HUES64 (cell line): ENCODE measurements at regions not wholly inside any gene's neighbourhood (a gene's known extent, or its start where the extent isn't known, plus 50 kb on each side); places are given as distances from the start of the nearest gene placed in this dataset.

ENCODE experiments used
- H3K27ac ChIP-seq: 2 replicates; pipeline ENCODE4 v1.7.0; 2013; ENCODE audit warnings: low read depth, low read length, inconsistent platforms
- H3K27me3 ChIP-seq: 2 replicates; pipeline ENCODE4 v1.6.1; 2013; ENCODE audit warnings: mild to moderate bottlenecking, low read length; ENCODE audit not compliant: insufficient read depth
- H3K36me3 ChIP-seq: 2 replicates; pipeline ENCODE4 v1.6.1; 2013; ENCODE audit warnings: mild to moderate bottlenecking, low read length; ENCODE audit not compliant: insufficient read depth
- H3K4me1 ChIP-seq: 2 replicates; pipeline ENCODE4 v1.6.1; 2013; ENCODE audit warnings: mild to moderate bottlenecking, low read length, moderate library complexity; ENCODE audit not compliant: insufficient read depth
- H3K4me3 ChIP-seq: 2 replicates; pipeline ENCODE4 v1.5.1; 2013; ENCODE audit warnings: mild to moderate bottlenecking, low read length, moderate library complexity
- H3K9ac ChIP-seq: 2 replicates; pipeline ENCODE4 v1.6.1; 2013; ENCODE audit warnings: mild to moderate bottlenecking, low read depth, low read length
- H3K9me3 ChIP-seq: 2 replicates; pipeline ENCODE4 v1.6.1; 2013; ENCODE audit warnings: low read depth, low read length; ENCODE audit not compliant: insufficient read depth
- WGBS: fragments of 150-250, 120-280 bp; methylation state at CpG from one replicate; pipeline ENCODE4 v1.1.7; 2013; ENCODE audit warnings: missing lambda C conversion rate; 5-methylcytosine and 5-hydroxymethylcytosine counted together

DNA sequence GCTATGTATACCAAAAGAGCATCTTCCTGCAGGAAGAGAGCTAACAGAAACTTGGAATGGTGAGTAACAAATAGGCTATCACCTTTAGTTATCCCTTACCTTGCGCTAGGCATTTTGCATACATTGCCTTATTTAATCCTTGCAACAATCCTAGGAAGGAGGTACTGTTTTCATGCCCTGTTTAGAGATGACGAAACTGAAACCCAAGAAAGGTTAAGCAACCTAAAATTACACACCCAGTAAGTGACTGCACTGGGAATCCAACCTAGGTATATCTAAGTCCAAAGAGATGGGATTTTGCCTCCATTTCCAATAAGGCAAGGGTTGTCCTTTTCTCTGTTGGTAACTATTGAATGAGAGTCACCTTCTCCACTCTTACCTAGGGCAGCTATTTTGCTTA lies 144.5 kb downstream of the TM2D1 start:
- H3K9me3 ChIP-seq, result 0 out of 2 replicates have a peak, but pooled peaks cover 3% of the 10 kb centered on the region
- H3K4me3 ChIP-seq, result no peak overlapping the region
- H3K27me3 ChIP-seq, result no peaks in the 10 kb centered on the region
- no peaks in the 10 kb centered on the region for H3K36me3 ChIP-seq
- H3K9ac ChIP-seq, result no peak overlapping the region
- 91% methylated on average over 2 of the region's 2 CpGs for WGBS
- no peak overlapping the region for H3K27ac ChIP-seq
- H3K4me1 ChIP-seq, result peaks cover 3% of the 10 kb centered on the region; the same call in 1 of the 2 replicates

DNA sequence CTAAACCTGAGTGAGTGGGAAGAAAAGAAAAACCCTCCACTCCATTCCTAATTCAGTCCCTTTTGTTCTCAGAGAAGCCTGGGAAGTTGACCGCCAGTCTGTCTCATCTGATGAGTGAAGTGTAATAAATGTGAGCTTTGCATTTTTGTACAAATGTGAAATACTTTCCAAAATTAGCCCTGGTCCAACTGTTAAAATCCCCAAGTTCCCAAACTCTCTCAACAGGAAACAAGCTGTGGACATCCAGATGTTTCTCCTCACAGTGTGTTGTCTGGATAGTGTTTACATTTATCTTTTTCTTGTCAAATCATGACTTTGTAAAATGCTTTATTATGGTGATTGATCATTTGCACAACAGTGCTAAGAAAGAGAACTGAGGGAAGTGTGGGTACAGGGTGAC lies 145.1 kb downstream of the TM2D1 start:
- H3K36me3 ChIP-seq, result no peaks in the 10 kb centered on the region
- no peaks in the 10 kb centered on the region for H3K4me1 ChIP-seq
- H3K27me3 ChIP-seq, result no peaks in the 10 kb centered on the region
- 0 out of 2 replicates have a peak, but pooled peaks cover 3% of the 10 kb centered on the region for H3K9me3 ChIP-seq
- no peak overlapping the region for H3K27ac ChIP-seq
- H3K9ac ChIP-seq, result no peak overlapping the region
- H3K4me3 ChIP-seq, result no peak overlapping the region
- no CpG with 5 or more reads among the region's 1 CpG for WGBS

DNA sequence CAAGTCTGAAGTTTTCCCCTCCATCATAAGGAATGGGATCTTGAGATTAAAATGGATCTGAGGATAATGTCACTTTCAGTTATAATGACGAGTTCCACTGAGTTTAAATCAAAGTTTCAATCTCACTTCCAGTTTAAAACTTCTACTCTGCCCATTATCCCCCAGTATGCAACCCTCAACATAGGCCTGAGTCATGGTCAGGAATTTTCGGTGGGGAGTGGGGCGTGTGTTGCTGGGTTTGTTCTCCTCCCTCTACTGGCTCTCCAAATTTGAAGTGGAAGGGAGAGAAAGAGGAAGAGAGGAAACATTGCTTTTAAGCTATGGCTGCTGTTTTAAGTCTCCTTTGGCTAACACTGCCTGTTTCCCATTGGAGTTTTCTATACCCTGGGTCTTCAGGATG lies 152.9 kb downstream of the TM2D1 start:
- Histone ChIP-seq H3K4me1 (no peaks in the 10 kb centered on the region), H3K9ac (no peak overlapping the region), H3K27ac (no peak overlapping the region), H3K36me3 (no peaks in the 10 kb centered on the region), H3K9me3 (peaks cover 3% of the 10 kb centered on the region), H3K27me3 (no peaks in the 10 kb centered on the region), H3K4me3 (no peak overlapping the region)
- no CpG with 5 or more reads among the region's 3 CpGs for WGBS

DNA sequence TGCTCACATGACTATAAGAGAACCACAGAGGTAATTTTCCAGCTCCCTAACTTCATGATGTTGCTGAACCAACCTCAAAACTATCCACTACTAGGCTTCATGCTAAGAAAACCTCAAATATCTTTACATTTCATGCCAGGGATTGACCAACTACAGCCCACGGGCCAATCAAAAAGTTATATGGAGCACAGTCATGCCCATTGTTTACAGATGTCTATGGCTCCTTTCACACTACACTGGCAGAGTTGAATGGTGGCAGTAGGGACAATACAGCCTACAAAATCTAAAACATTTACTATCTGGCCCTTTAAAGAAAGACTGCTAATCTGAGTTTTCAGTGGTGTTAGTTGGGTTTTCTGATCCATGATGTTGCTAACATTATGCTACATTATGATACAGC lies 154.8 kb downstream of the TM2D1 start:
- H3K36me3 ChIP-seq, result no peaks in the 10 kb centered on the region
- no peak overlapping the region for H3K9ac ChIP-seq
- peaks cover 21% of the 10 kb centered on the region for H3K9me3 ChIP-seq
- no peaks in the 10 kb centered on the region for H3K4me1 ChIP-seq
- H3K27ac ChIP-seq, result no peak overlapping the region
- WGBS, result 91% methylated on average over 1 of the region's 1 CpG
- H3K4me3 ChIP-seq, result no peak overlapping the region
- H3K27me3 ChIP-seq, result no peaks in the 10 kb centered on the region

DNA sequence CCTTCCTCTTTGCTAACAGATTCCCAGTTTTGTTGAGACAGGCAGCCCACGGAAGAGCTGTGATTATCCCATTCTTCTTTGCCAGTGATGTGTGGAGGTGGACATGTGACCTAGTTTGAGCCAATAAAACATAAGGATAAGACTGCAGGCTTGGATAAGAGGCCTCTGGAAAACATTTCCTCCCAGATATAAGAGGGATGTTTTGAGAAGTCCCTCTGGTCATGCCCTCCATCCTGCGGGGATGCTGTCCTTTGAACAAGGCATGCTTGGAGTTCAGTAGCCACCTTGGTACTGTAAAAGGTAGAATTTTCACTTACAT lies 155.7 kb downstream of the TM2D1 start:
- WGBS, result 70% methylated on average over 2 of the region's 2 CpGs
- Histone ChIP-seq H3K9me3 (peaks cover 24% of the 10 kb centered on the region), H3K4me3 (no peak overlapping the region), H3K4me1 (no peaks in the 10 kb centered on the region), H3K27me3 (no peaks in the 10 kb centered on the region), H3K27ac (no peak overlapping the region), H3K9ac (no peak overlapping the region), H3K36me3 (no peaks in the 10 kb centered on the region)

DNA sequence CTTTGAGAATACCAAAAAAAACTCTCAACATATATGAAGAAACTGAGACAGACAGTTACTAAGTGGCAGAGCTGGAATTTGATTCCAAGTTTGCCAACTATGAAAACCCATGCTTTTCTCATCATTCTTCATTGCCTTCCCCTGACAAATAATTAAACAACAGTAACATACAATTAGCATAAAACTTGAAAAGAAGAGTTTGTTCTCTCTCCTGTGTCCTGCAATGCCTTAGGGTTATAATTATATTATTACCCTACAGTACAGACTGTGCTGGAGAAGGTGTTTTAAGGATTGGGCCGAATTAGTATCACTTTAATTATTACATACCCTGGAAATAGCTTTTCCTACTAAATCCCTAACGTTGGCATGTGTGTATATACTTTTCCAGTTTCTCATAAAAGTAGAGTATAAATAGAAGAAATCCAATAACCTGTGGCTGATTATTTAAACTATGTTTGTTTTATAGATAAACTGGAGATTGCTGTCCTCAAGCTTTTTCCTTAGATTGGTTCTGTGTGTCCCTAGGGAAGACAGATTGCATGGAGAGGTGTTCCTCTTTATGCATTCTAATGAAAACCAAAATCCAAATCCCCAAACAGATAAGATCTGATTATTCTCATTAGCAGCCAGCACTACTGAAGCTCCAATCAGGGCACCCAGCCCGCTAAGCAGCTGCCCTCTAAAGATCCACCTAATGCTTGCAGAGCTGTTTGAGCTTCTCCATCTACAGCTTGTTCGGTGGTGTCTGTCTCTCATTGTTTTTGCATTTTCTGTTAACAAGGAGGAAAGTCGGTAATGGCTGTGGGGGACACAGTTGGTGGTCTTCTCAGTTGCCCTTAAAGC lies 156.3 kb downstream of the TM2D1 start:
- Histone ChIP-seq H3K36me3 (no peaks in the 10 kb centered on the region), H3K9ac (no peak overlapping the region), H3K27me3 (no peaks in the 10 kb centered on the region), H3K9me3 (peaks cover 24% of the 10 kb centered on the region), H3K27ac (no peak overlapping the region), H3K4me3 (no peak overlapping the region), H3K4me1 (no peaks in the 10 kb centered on the region)
- 60% methylated on average over 3 of the region's 5 CpGs for WGBS

DNA sequence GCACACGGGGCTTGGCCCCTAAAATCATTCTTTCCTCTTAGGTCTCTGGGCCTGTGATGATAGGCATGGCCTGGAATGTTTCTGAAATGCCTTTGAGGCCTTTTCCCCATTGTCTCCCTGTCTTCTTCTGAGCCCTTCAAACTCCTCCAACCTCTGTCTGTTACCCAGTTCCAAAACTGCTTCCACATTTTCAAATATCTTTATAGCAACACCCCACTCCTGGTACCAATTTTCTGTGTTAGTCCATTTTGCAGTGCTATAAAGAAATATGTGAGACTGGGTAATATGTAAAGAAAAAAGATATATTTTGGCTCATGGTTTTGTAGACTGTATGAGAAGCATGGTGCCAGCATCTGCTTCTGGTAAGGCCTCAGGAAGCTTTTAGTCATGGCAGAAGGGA lies 158.8 kb downstream of the TM2D1 start:
- Histone ChIP-seq H3K9ac (no peak overlapping the region), H3K27me3 (no peaks in the 10 kb centered on the region), H3K27ac (no peak overlapping the region), H3K4me3 (0 out of 2 replicates have a peak overlapping the region, but pooled peaks have one; percentile 8), H3K9me3 (peaks cover 24% of the 10 kb centered on the region), H3K36me3 (no peaks in the 10 kb centered on the region), H3K4me1 (no peaks in the 10 kb centered on the region)
- WGBS, result 93% methylated on average over 1 of the region's 1 CpG

DNA sequence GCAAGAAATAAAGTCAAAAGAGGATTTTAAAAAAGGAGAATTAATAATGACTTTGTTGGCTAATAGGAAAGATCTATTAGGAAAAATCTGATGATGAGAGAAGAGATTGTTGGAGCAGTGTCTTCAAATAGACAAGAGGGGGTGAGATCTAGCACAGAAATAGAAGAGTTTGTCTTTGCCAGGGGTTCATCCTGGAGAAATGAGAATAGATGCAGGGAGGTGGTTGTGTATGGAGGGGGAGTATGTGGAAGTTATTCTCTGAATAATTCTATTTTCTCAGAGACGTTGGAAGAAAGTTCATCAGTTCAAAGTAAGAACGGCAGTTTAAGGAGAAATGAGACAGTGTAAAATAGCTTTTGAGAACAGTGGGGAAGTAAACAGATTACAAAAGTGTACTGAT lies 161.3 kb downstream of the TM2D1 start:
- Histone ChIP-seq H3K27me3 (no peaks in the 10 kb centered on the region), H3K9ac (no peak overlapping the region), H3K27ac (no peak overlapping the region), H3K4me3 (no peak overlapping the region), H3K36me3 (no peaks in the 10 kb centered on the region), H3K4me1 (no peaks in the 10 kb centered on the region), H3K9me3 (peaks cover 24% of the 10 kb centered on the region)
- 94% methylated on average over 2 of the region's 2 CpGs for WGBS

DNA sequence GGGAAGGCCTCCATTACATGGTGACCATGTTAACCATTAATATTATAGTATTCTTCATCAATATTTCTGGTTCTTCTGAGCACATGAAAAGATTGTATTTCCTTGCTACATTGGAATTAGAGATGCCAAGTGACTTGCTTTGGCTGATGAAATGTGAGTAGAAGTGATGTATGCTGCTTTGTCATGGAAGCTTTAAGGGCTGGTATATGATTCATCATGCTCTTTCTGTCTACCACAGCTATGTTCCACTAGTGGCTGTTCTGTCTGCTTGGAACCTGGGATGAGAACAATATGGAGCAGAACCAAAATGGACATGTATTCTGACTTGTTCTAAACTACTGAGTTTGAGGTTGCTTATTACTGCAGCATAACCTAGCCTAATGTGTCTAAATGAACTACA lies 163.3 kb downstream of the TM2D1 start:
- H3K27me3 ChIP-seq, result no peaks in the 10 kb centered on the region
- H3K9ac ChIP-seq, result no peak overlapping the region
- peaks cover 18% of the 10 kb centered on the region for H3K9me3 ChIP-seq
- H3K27ac ChIP-seq, result no peak overlapping the region
- H3K4me1 ChIP-seq, result no peaks in the 10 kb centered on the region
- H3K4me3 ChIP-seq, result no peak overlapping the region
- no peaks in the 10 kb centered on the region for H3K36me3 ChIP-seq

DNA sequence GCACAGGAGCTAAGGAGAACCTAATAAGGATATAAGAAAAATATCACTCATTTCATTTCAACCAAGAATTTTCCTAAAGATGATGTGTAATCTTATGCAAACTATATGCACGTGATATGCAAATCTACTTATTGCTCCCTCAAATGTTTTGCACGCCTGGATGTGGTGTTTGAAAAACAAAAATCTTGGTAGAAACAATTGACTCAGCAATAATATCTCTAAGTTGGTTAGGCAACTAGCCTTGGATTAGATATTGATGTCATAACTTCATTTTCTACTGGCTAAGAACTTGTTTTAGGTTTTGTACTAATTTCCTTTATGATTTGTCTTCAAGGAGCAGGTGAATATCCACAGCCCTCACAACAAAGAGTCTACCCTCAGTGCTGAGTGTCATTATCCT lies 164.6 kb downstream of the TM2D1 start:
- Histone ChIP-seq H3K4me3 (no peak overlapping the region), H3K4me1 (no peaks in the 10 kb centered on the region), H3K27me3 (no peaks in the 10 kb centered on the region), H3K36me3 (no peaks in the 10 kb centered on the region), H3K9ac (no peak overlapping the region), H3K27ac (no peak overlapping the region), H3K9me3 (peaks cover 16% of the 10 kb centered on the region)
- WGBS, result 91% methylated on average over 2 of the region's 2 CpGs

DNA sequence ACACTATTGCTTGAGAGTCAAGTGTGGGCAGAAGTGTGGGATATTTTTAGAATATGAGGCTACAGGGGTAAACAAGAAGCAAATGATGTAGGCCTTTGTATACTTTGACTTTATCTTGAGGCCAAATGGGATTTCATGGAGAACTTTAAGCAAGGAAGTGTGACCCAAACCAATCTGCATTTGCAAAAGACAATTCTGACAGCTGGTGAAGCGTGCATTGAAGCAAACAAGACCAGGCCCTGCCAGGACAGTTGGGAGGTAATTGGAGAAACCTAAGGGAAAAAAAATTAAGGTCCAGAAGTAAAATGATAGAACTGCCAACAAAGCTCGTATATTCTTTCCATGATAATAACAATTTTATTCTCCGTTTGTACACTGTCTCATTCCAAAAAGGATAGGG lies 168.3 kb downstream of the TM2D1 start:
- no peaks in the 10 kb centered on the region for H3K27me3 ChIP-seq
- H3K4me1 ChIP-seq, result no peaks in the 10 kb centered on the region
- 85% methylated on average over 1 of the region's 3 CpGs for WGBS
- H3K9me3 ChIP-seq, result peaks cover 11% of the 10 kb centered on the region
- H3K27ac ChIP-seq, result no peak overlapping the region
- H3K9ac ChIP-seq, result no peak overlapping the region
- no peaks in the 10 kb centered on the region for H3K36me3 ChIP-seq
- H3K4me3 ChIP-seq, result no peak overlapping the region
